ENCODE measurements at regions not wholly inside any gene's neighbourhood (a gene's known extent, or its start where the extent isn't known, plus 50 kb on each side); places are given as distances from the start of the nearest gene placed in this dataset.

GRCh38 chr3:165336786-165337185 lies 140.6 kb upstream of the SLITRK3 start:
- TF ChIP-seq RARB (CRISPR knock-in tag; IDR thresholded peaks at IDR 0.05) (no peak), CSDC2 (CRISPR knock-in tag; IDR thresholded peaks at IDR 0.05) (no peak), ARNTL (CRISPR knock-in tag; IDR thresholded peaks at IDR 0.05; ENCODE audit: borderline replicate concordance, low read depth) (no peak), POU6F1 (CRISPR knock-in tag; IDR thresholded peaks at IDR 0.05; ENCODE audit: borderline replicate concordance, low read depth) (no peak), PATZ1 (CRISPR knock-in tag; IDR thresholded peaks at IDR 0.05; ENCODE audit: borderline replicate concordance) (no peak)
